GM21528 (cell line): ENCODE measurements at regions not wholly inside any gene's neighbourhood (a gene's known extent, or its start where the extent isn't known, plus 50 kb on each side); places are given as distances from the start of the nearest gene placed in this dataset.

Experiments used
- ATAC-seq: cut with Tn5 transposase; IDR thresholded peaks from one replicate; pipeline ENCODE4 v1.9.1; 2021; ENCODE audit warnings: mild to moderate bottlenecking, moderate library complexity; ENCODE audit not compliant: unreplicated experiment, low FRiP score

DNA sequence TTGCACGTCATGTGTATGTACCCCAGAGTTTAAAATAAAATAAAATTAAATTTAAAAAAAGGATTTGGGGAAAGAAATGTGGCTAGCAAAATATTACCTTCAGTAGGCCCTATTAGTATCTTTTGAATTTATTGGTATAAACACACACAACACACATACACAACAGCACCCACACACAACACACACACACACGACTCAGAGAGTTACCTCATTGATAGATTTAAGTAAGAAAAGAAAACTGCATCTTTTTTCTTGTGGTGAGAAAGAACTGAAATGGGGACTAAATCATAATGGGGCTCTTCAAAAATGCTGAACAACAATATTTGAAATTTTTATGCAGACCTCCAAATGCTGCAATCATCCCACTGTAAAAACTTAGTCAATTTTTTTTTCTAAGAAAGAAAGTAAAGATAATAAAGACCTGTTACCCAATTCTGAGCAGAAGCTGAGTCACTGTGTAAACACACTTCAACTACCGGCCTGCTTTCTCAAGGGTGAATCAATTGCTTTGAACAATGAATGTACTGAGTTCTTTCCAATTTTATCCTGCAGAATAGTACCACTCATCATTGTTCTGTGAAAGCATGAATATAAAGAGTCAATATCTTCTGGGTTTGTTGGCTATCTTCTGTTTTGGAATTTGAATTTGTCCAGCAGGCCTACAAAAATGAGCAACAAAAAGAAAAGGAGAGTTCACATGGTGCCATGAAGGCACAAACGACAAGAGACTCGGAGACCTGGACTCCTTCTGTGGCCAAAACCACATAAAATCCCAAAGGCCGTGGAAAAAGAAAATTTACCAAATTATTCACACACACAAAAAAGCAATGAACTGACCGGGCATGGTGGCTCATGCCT lies 57.9 kb upstream of the CCNG1 start:
- ATAC-seq: no peak

- ATAC-seq: no peak
Observed at GRCh38 chr5:163381832-163382231, 55.6 kb upstream of the CCNG1 start.

- no peak for ATAC-seq
Observed at GRCh38 chr5:163383754-163384153, 53.6 kb upstream of the CCNG1 start.

DNA sequence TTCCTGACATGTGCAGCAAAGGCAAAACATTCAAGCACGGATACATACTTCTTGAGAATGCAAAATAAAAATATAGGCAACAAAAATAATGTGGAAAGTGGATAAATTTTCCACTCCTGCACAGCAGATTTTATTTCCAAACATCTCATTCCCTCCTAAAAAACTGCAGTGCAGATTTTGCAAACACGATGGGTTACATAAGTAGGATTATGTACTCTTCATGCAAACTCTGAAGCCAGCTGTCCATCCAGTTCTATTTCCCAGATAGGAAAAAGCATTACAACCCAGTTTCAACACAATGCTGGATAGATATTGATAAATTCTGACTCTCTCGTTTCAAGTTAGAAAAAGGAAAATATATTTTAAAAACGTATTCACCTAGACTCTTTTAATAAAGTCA lies 52.7 kb upstream of the CCNG1 start:
- no peak for ATAC-seq

DNA sequence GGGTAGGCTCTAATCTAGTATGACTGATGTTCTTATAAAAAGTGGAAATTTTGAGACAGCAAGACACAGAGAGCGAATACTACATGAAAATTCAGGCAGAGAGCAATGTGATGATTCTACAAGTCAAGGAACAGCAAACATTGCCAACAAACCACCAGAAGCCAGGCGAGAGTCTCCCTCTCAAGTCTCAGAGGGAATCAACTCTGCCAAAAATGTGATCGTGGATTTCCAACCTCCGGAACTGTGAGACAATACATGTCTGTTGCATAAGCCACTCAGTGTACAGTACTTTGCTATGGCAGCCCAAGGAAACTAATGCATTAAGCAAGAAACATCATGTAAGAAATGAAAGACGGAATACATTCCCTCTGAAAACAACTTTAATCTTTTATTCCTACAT lies 52.1 kb upstream of the CCNG1 start:
- ATAC-seq: no peak

DNA sequence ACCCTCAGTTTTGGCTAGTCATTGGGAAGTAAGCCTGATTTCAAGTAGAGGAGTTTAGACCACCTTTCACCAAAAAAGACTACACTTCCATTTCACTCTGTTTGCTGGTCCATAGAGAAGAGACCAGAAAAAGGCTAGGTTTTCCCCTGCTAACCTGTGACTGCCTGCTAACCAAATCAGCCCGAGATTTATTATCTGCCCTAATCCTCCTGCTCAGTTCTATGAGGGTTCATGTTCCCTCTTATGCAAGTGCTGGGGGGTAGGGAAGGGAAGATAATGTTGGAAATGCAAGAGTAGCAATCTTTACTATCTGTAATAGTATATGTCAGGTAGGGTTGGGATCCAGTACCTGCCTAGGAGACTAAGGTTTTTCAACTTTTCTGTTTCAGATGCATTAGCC lies 51.6 kb upstream of the CCNG1 start:
- ATAC-seq: no peak

DNA sequence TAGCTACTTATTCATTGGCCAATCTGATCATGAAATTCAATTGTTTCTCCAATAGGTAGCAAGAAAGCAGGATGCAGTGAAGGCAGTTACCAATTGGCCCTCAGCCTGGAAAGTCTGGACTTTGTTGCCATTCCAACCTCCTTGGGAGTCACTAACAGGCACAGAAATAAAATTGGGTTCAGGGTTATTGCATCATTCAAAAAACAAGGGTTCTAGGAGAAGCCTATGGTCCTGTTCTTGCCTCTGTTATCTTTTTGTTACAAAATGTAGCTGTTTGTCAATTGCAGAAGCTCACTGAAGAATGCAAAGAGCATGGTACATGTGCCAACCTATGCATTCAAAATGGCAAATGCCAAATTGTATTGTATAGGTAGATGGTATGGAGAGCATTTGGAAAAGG lies 51.0 kb upstream of the CCNG1 start:
- no peak for ATAC-seq

GRCh38 chr5:163387589-163388343 lies 49.6 kb upstream of the CCNG1 start:
- ATAC-seq: no peak
